HEK293 (cell line): ENCODE measurements at regions not wholly inside any gene's neighbourhood (a gene's known extent, or its start where the extent isn't known, plus 50 kb on each side); places are given as distances from the start of the nearest gene placed in this dataset.

ENCODE experiments used
- GLI4 ChIP-seq: fragments of 450-650 bp; formaldehyde crosslinking; IDR thresholded peaks from 2 replicates; pipeline ENCODE4 v1.5.1; 2016; ENCODE audit warnings: missing biosample characterization, missing genetic modification characterization
- ZFP41 ChIP-seq: fragments of 450-650 bp; formaldehyde crosslinking; IDR thresholded peaks from 2 replicates; pipeline ENCODE4 v1.5.1; 2016; ENCODE audit warnings: missing biosample characterization, missing genetic modification characterization, borderline replicate concordance
- ZNF18 ChIP-seq: fragments of 450-650 bp; formaldehyde crosslinking; IDR thresholded peaks from 2 replicates; pipeline ENCODE4 v1.5.1; 2016; ENCODE audit warnings: missing biosample characterization, missing genetic modification characterization
- ZNF221 ChIP-seq: fragments of 450-650 bp; formaldehyde crosslinking; IDR thresholded peaks from 2 replicates; pipeline ENCODE4 v1.5.1; 2017; ENCODE audit warnings: missing biosample characterization, missing genetic modification characterization, borderline replicate concordance
- ZNF433 ChIP-seq: fragments of 450-650 bp; formaldehyde crosslinking; IDR thresholded peaks from 2 replicates; pipeline ENCODE4 v1.5.1; 2016; ENCODE audit warnings: missing biosample characterization, missing genetic modification characterization, low read depth
- ZNF677 ChIP-seq: fragments of 450-650 bp; IDR thresholded peaks from 2 replicates; pipeline ENCODE4 v1.5.0; 2018; ENCODE audit warnings: missing biosample characterization, mild to moderate bottlenecking, missing genetic modification characterization, moderate library complexity
- ZNF768 ChIP-seq: fragments of 450-650 bp; formaldehyde crosslinking; IDR thresholded peaks from 2 replicates; pipeline ENCODE4 v1.5.1; 2018; ENCODE audit warnings: missing biosample characterization, mild to moderate bottlenecking, missing genetic modification characterization
- TF ChIP-seq, protein P1 (sequence below): fragments of 450-650 bp; formaldehyde crosslinking; IDR thresholded peaks from 2 replicates; pipeline ENCODE4 v1.5.1; 2016; ENCODE audit warnings: missing biosample characterization, missing genetic modification characterization
- TF ChIP-seq, protein P2 (sequence below): fragments of 450-650 bp; formaldehyde crosslinking; IDR thresholded peaks from 2 replicates; pipeline ENCODE4 v1.5.1; 2016; ENCODE audit warnings: missing biosample characterization, missing genetic modification characterization
- TF ChIP-seq, protein P3 (sequence below): fragments of 450-650 bp; formaldehyde crosslinking; IDR thresholded peaks from 2 replicates; pipeline ENCODE4 v1.5.1; 2016; ENCODE audit warnings: missing biosample characterization, missing genetic modification characterization

- TF ChIP-seq ZNF18 (tag by site-specific recombination) = no peak
- no peak for TF ChIP-seq ZNF768 (tag by site-specific recombination)
- TF ChIP-seq, protein P1, sequence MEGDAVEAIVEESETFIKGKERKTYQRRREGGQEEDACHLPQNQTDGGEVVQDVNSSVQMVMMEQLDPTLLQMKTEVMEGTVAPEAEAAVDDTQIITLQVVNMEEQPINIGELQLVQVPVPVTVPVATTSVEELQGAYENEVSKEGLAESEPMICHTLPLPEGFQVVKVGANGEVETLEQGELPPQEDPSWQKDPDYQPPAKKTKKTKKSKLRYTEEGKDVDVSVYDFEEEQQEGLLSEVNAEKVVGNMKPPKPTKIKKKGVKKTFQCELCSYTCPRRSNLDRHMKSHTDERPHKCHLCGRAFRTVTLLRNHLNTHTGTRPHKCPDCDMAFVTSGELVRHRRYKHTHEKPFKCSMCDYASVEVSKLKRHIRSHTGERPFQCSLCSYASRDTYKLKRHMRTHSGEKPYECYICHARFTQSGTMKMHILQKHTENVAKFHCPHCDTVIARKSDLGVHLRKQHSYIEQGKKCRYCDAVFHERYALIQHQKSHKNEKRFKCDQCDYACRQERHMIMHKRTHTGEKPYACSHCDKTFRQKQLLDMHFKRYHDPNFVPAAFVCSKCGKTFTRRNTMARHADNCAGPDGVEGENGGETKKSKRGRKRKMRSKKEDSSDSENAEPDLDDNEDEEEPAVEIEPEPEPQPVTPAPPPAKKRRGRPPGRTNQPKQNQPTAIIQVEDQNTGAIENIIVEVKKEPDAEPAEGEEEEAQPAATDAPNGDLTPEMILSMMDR (tag by site-specific recombination) = no peak
- no peak for TF ChIP-seq GLI4
- no peak for TF ChIP-seq ZFP41 (tag by site-specific recombination)
- no peak for TF ChIP-seq ZNF433 (tag by site-specific recombination)
- TF ChIP-seq ZNF677 (tag by site-specific recombination) = no peak
- TF ChIP-seq, protein P2, sequence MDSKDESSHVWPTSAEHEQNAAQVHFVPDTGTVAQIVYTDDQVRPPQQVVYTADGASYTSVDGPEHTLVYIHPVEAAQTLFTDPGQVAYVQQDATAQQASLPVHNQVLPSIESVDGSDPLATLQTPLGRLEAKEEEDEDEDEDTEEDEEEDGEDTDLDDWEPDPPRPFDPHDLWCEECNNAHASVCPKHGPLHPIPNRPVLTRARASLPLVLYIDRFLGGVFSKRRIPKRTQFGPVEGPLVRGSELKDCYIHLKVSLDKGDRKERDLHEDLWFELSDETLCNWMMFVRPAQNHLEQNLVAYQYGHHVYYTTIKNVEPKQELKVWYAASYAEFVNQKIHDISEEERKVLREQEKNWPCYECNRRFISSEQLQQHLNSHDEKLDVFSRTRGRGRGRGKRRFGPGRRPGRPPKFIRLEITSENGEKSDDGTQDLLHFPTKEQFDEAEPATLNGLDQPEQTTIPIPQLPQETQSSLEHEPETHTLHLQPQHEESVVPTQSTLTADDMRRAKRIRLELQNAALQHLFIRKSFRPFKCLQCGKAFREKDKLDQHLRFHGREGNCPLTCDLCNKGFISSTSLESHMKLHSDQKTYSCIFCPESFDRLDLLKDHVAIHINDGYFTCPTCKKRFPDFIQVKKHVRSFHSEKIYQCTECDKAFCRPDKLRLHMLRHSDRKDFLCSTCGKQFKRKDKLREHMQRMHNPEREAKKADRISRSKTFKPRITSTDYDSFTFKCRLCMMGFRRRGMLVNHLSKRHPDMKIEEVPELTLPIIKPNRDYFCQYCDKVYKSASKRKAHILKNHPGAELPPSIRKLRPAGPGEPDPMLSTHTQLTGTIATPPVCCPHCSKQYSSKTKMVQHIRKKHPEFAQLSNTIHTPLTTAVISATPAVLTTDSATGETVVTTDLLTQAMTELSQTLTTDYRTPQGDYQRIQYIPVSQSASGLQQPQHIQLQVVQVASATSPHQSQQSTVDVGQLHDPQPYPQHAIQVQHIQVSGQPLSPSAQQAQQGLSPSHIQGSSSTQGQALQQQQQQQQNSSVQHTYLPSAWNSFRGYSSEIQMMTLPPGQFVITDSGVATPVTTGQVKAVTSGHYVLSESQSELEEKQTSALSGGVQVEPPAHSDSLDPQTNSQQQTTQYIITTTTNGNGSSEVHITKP (tag by site-specific recombination) = no peak
- TF ChIP-seq ZNF221 (tag by site-specific recombination) = no peak
- TF ChIP-seq, protein P3, sequence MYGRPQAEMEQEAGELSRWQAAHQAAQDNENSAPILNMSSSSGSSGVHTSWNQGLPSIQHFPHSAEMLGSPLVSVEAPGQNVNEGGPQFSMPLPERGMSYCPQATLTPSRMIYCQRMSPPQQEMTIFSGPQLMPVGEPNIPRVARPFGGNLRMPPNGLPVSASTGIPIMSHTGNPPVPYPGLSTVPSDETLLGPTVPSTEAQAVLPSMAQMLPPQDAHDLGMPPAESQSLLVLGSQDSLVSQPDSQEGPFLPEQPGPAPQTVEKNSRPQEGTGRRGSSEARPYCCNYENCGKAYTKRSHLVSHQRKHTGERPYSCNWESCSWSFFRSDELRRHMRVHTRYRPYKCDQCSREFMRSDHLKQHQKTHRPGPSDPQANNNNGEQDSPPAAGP (tag by site-specific recombination) = no peak
These were observed 276.4 kb upstream of the MOCS1 start for GRCh38 chr6:40210628-40211056.
